ENCODE measurements at regions not wholly inside any gene's neighbourhood (a gene's known extent, or its start where the extent isn't known, plus 50 kb on each side); places are given as distances from the start of the nearest gene placed in this dataset.
A peak's percentile ranks its signal among the peaks of the same experiment; 100 is the strongest.

- TF ChIP-seq CHD7 (IDR thresholded peaks at IDR 0.05; ENCODE audit: low read depth, low read length) = no peak
- TF ChIP-seq ZNF75A (CRISPR knock-in tag; IDR thresholded peaks at IDR 0.05) = no peak
- no peak for TF ChIP-seq ZNF224 (CRISPR knock-in tag; IDR thresholded peaks at IDR 0.05)
- no peak for TF ChIP-seq ZNF133 (CRISPR knock-in tag; IDR thresholded peaks at IDR 0.05)
- no peak for TF ChIP-seq SMARCC2 (IDR thresholded peaks at IDR 0.05; ENCODE audit: low read depth)
- no peak for TF ChIP-seq ZNF507 (tag; conservative IDR thresholded peaks at IDR 0.05)
- TF ChIP-seq U2AF1 (optimal IDR thresholded peaks at IDR 0.05; ENCODE audit: low read depth, low read length) = no peak
- no peak for TF ChIP-seq NR4A1 (CRISPR knock-in tag; IDR thresholded peaks at IDR 0.05)
- TF ChIP-seq NR4A1 (tag; IDR thresholded peaks at IDR 0.05) = no peak
- TF ChIP-seq RFX1 (IDR thresholded peaks at IDR 0.05) = peak; percentile 53
- TF ChIP-seq MAZ (CRISPR knock-in tag; conservative IDR thresholded peaks at IDR 0.05 in 1 of 2, IDR thresholded peaks at IDR 0.05 in 1 of 2) = no peak
- TF ChIP-seq SRSF3 (IDR thresholded peaks at IDR 0.05; ENCODE audit: insufficient read depth, low read length) = no peak
- TF ChIP-seq MED1 (CRISPR knock-in tag; IDR thresholded peaks at IDR 0.05; ENCODE audit: borderline replicate concordance) = no peak
- TF ChIP-seq ZNF311 (CRISPR knock-in tag; IDR thresholded peaks at IDR 0.05) = no peak
- TF ChIP-seq GTF3C2 (IDR thresholded peaks at IDR 0.05; ENCODE audit: borderline replicate concordance, extremely low read depth, insufficient read length) = no peak
- peak; percentile 58; the same call in 1 of the 2 replicates for TF ChIP-seq FOXJ2 (tag; IDR thresholded peaks at IDR 0.05)
Measured at GRCh38 chr1:219041818-219042217, 131.9 kb upstream of the LYPLAL1 start (continued).
